CMK (cell line): ENCODE measurements at regions not wholly inside any gene's neighbourhood (a gene's known extent, or its start where the extent isn't known, plus 50 kb on each side); places are given as distances from the start of the nearest gene placed in this dataset.

Experiments
- DNase-seq: peaks from one replicate; pipeline ENCODE4 v3.0.0-alpha.2; 2010; ENCODE audit warnings: low read depth

DNA sequence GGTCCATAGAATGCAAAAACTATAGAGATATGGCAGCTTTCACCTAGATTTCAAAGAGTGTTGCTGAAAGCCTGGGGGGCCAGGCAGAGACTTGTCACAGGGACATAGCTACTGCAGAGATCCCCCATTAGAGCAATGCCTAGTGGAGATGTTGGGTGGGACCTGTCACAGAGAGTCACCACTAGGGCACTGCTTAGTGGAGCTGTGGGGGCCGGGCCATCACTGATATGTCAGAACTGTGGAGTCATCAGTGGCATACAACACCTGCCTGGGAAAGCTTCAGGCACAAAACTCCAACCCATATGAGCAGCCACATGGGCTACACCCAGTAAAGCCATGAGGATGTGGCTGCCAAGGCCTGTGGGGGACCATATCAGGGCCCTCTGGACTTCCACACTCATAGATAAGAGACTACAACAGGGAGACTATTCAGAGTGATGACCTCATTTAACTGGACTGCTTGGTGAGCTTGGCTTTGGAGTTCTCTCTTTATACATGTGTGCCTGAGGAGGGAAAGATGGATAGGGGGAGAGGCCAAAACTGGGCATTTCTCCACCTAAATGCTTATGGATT is 176.3 kb downstream of the ZNF621 start:
- no peak for DNase-seq

DNA sequence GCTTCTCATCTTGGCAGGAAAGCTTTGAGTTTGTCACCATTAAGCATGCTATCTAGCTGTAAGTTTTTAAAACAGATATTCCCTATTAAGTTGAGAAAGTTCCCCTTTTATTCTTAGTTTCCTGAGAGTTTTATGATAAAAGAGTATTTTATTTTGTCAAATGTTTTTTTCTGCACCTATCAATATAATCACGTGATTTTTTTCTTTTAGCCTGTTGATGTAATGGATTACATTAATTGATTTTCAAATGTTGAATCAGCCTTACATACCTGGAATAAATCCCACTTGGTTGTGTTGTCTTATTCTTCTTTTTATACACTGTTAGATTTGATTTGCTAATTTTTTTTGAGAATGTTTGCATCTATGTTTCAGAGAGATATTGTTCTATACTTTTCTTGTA is 179.5 kb downstream of the ZNF621 start:
- DNase-seq: no peak

- no peak for DNase-seq
Observed at GRCh38 chr3:40705663-40706062, 180.9 kb downstream of the ZNF621 start.

- DNase-seq: no peak
Observed at GRCh38 chr3:40713306-40713705, 188.5 kb downstream of the ZNF621 start.

DNA sequence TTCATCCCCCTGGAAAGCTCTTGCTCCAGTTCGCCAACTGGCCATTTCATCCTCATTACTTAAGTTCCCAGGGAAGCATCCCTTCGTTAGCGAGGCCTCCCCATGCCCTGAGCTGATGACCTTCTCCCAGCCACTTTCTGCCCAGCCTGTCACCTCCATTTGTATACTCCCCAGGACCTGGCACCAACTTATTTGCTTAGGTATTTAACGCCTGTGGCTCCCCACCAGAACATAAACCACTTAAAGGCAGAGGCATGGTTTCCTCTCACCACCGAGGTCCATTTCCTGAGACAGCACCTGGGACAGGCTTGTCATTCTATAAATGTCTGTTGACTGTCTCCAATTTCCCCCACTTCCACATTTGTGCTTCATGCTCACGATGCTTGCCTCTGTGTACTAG is 189.0 kb downstream of the ZNF621 start:
- DNase-seq: no peak

DNA sequence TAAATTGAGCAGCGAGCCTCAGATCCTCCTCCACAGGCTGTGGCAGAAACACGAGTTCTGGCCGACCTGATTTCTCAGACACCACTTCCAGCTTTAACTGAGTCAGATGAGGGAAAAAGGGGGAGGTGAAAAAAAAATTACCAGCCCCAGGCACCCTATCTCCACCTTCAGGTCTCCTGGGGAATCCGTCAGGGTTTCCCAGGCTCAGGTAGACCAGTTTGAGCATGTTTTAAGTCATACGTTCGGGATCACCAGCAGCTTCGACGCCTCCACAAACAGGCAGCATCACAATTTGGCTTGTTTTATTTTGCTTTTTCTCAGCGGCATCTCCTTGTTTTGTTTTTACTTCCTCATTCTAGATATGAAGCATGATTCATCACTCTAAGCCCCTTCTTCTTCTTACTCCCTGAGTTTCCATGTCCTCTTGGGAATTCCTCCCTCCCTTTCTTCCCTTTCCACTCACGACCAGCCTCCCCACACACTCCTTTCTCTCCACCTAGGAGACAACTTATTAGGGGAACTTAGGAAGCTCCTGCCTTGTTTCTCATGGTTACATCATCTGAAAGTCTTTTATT is 190.1 kb downstream of the ZNF621 start:
- DNase-seq: no peak

DNA sequence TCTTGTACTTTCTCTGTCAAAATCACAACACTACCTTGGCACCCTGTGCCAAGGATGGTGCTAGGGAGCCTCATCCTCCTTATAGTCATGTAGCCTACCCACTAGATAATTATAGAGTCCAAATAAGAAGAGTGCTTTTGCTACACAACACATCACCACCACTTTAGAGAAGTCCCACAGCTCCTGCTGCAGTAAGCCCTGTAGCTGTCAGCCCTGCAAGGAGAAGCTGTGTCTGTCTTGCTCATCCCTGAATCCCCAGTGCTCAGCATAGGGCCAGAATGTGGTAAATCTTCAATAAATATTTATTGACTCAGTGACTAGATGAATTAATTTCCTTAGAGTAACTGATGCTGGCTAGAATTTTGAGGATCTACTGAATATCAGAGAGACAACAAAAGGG is 190.8 kb downstream of the ZNF621 start:
- DNase-seq: no peak

- DNase-seq: no peak
Observed at GRCh38 chr3:40717471-40717870, 192.7 kb downstream of the ZNF621 start.

- DNase-seq: no peak
Observed at GRCh38 chr3:40718209-40718608, 193.4 kb downstream of the ZNF621 start.

- DNase-seq: no peak
Observed at GRCh38 chr3:40718681-40719080, 193.9 kb downstream of the ZNF621 start.

DNA sequence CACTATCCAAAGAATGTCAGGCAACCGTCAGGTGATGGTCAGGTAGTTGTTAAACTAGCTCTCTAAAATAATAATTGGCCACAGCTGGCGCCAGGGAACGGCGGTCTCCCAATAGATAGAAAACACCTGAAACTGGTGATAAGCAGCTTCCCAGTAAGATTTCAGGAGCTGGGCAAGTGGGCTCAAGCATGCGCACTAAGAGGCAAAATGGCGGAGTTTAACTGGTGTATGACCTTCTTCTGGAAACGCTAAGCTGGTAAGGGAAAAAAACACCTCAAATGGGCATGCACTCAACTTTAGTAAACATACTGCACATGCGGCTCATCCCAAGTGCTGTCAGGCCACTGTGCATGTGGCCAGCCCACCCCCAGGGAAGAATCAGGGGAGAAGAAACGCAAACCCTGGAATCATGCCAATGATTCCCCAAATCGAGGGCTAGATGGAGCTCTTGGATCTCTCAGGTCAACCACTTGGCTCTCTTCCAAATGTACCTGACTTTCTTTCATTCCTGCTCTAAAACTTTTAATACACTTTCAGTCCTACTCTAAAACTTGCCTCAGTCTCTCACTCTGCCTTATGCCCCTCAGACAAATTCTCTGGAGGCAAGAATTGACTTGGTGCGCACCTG is 195.0 kb downstream of the ZNF621 start:
- no peak for DNase-seq

DNA sequence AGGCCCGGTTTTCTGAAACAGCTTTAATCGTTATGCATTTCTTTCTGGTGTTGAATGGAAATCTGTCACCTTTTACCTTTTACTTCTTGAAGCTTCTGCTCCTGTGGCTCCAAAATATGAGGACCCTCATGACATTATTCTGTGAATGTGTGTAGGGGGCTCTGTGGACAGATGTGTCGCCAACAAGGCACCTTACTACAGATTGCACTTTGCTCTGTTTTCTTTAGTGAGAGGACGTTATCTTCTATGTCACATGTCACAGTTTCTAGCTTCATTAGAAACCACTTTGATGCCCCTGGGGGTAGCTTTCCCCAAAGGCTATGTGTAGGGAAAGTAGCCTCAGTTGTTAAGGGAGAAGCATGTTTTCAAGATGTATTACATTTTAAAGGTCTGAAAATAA is 195.6 kb downstream of the ZNF621 start:
- no peak for DNase-seq

- no peak for DNase-seq
Observed at GRCh38 chr3:40720863-40721262, 196.1 kb downstream of the ZNF621 start.

- DNase-seq: no peak
Observed at GRCh38 chr3:40723083-40723660, 198.4 kb downstream of the ZNF621 start.

DNA sequence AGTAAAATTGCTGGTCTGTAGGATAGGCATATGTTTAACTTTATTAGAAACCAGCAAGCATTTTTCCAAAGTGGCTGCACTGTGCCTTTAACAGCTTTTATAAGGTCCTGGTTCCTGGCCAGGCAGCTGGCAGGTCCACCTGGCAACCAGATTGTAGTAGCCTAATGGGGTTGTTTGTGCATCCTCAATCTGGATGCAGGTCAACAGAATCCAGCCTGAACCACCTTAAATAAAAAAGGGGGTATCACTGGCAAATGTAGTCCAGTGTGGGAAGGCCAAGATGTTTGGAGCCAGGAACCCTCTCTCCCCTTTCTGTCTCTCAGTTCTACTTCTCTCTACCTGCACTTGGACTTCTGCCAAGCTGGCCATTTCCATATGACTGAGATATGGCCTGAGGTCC is 200.3 kb downstream of the ZNF621 start:
- no peak for DNase-seq

DNA sequence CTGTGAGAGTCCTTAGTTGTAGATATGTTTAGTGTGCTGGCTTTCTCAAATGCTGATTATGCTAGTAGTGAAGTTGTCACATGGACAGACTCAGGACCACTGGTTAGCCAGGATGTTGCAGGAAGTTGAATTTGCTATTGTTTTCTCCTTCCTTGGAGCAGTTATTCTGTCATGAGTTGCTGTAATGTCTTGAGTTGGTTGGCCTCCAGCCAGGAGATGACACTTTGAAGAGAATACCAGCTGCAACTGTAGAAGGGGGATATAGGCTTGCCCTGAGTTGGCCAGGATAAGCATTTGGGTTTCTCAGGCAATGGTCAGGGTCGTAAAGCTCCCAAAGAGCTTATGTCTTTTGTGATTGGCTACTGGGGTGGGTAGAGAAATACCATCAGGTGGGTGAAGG is 206.7 kb downstream of the ZNF621 start:
- no peak for DNase-seq

- DNase-seq: no peak
Observed at GRCh38 chr3:40736943-40737342, 212.2 kb downstream of the ZNF621 start.

DNA sequence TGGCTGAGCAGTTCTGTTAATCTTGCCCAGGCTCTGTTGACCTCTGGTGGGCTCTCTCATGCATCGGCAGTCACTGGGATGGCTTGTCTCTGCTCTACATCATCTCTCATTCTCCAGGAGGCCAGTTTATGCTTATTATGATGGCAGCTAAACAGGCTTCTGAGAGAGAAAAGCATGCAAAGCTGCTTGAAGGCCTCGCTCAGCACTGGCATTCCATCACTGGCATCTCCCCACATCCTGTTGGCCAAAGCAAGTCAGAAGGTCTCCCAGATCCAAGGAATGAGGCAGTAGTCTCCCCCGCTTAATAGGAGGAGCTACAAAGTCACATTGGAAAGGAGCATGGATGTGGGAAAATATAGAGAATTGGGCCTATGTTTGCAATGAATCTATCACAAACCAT is 212.6 kb downstream of the ZNF621 start:
- no peak for DNase-seq

DNA sequence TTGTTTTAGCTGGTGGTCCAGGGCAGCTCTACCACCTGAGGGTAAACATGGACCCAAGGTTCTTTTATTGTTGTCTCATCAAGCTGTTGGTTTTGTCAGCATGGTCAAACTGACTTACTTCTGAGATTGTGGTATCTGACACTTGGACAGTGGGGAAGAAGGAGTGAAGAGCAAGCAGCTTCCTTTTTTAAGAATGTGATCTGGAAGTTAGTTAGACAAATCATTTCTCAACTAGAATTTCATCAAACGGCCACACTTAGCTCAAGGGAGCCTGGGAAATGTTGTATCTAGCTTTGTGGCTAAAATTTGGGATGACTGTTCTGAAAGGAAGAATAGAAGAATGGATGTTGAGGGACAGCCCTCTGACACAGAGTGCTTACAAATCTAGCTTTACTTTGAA is 215.2 kb downstream of the ZNF621 start:
- no peak for DNase-seq

- no peak for DNase-seq
Observed at GRCh38 chr3:40741729-40742128, 217.0 kb downstream of the ZNF621 start.

GRCh38 chr3:40745381-40746106 is 220.8 kb downstream of the ZNF621 start:
- DNase-seq: no peak

GRCh38 chr3:40751666-40752065 is 226.9 kb downstream of the ZNF621 start:
- no peak for DNase-seq

GRCh38 chr3:40752492-40752891 is 227.7 kb downstream of the ZNF621 start:
- no peak for DNase-seq
